PFSK-1 (cell line): ENCODE measurements at regions not wholly inside any gene's neighbourhood (a gene's known extent, or its start where the extent isn't known, plus 50 kb on each side); places are given as distances from the start of the nearest gene placed in this dataset.

Experiments used
- FOXP2 ChIP-seq: optimal IDR thresholded peaks from 2 replicates; pipeline ENCODE3; 2011; ENCODE audit warnings: borderline replicate concordance, control low read depth, inconsistent platforms; ENCODE audit not compliant: insufficient read depth; ENCODE audit errors: extremely low read length, extremely low read depth
- POLR2AphosphoS5 ChIP-seq: IDR thresholded peaks from 2 replicates; pipeline ENCODE4 v1.6.1; 2012; ENCODE audit warnings: low read depth, mild to moderate bottlenecking, control low read depth, low read length, moderate library complexity
- REST ChIP-seq, 2 experiments: IDR thresholded peaks; 2 replicates each; pipeline versions ENCODE4 v1.6.1 to v1.8.0; 2011 to 2012; ENCODE audit warnings: low read depth in 2 of 2, low read length in 2 of 2, control low read depth in 1 of 2, inconsistent platforms in 1 of 2, mild to moderate bottlenecking in 1 of 2, moderate library complexity in 1 of 2; ENCODE audit not compliant: insufficient read depth in 1 of 2
- SIN3A ChIP-seq: IDR thresholded peaks from 2 replicates; pipeline ENCODE4 v1.6.1; 2012; ENCODE audit warnings: mild to moderate bottlenecking, low read length, moderate library complexity, borderline replicate concordance; ENCODE audit not compliant: insufficient read depth
- TAF1 ChIP-seq: IDR thresholded peaks from 2 replicates; pipeline ENCODE4 v1.6.1; 2012; ENCODE audit warnings: low read length, control low read depth, borderline replicate concordance; ENCODE audit not compliant: insufficient read depth

- TF ChIP-seq SIN3A (no peak), REST (IDR thresholded peaks at IDR 0.05; ENCODE audit: insufficient read depth in 1 of 2, low read depth in 2 of 2, low read length in 2 of 2) (no peak), TAF1 (no peak), POLR2AphosphoS5 (no peak), FOXP2 (no peak)
These were observed 122.7 kb upstream of the DIPK2B start for GRCh38 chrX:45323387-45323786.
